Activated naive CD4-positive, alpha-beta T cell treated with anti-CD3 and anti-CD28 coated beads for 36 hours (primary cell): ENCODE measurements at regions not wholly inside any gene's neighbourhood (a gene's known extent, or its start where the extent isn't known, plus 50 kb on each side); places are given as distances from the start of the nearest gene placed in this dataset.

Source experiments
- CTCF ChIA-PET: fragments of 350-600 bp; sonication (Branson Sonifier 250); formaldehyde crosslinking; loops from one replicate; lab custom pipeline; 2021; ENCODE audit warnings: antibody characterized with exemption; lab: Charles Lee
- DNase-seq: peaks from one replicate; pipeline ENCODE4 v3.0.0-alpha.2; 2020
- H3K27ac Mint-ChIP-seq: one replicate; pipeline ENCODE4 v1.8.0; 2021; ENCODE audit warnings: mild to moderate bottlenecking, mixed read lengths
- H3K27me3 Mint-ChIP-seq: one replicate; pipeline ENCODE4 v1.8.0; 2021; ENCODE audit warnings: low read depth, mixed read lengths
- H3K36me3 Mint-ChIP-seq: one replicate; pipeline ENCODE4 v1.8.0; 2021; ENCODE audit warnings: low read depth, mixed read lengths
- H3K4me1 Mint-ChIP-seq: one replicate; pipeline ENCODE4 v1.8.0; 2021; ENCODE audit warnings: low read depth, mixed read lengths
- H3K4me3 Mint-ChIP-seq: one replicate; pipeline ENCODE4 v1.8.0; 2021; ENCODE audit warnings: mild to moderate bottlenecking, moderate library complexity, mixed read lengths
- H3K9me3 Mint-ChIP-seq: one replicate; pipeline ENCODE4 v1.8.0; 2021; ENCODE audit warnings: mixed read lengths
- intact Hi-C: fragments of 100-400 bp; cut with micrococcal nuclease; formaldehyde crosslinking; loops from one replicate; pipeline ENCODE4 v1.15.1; 2023

DNA sequence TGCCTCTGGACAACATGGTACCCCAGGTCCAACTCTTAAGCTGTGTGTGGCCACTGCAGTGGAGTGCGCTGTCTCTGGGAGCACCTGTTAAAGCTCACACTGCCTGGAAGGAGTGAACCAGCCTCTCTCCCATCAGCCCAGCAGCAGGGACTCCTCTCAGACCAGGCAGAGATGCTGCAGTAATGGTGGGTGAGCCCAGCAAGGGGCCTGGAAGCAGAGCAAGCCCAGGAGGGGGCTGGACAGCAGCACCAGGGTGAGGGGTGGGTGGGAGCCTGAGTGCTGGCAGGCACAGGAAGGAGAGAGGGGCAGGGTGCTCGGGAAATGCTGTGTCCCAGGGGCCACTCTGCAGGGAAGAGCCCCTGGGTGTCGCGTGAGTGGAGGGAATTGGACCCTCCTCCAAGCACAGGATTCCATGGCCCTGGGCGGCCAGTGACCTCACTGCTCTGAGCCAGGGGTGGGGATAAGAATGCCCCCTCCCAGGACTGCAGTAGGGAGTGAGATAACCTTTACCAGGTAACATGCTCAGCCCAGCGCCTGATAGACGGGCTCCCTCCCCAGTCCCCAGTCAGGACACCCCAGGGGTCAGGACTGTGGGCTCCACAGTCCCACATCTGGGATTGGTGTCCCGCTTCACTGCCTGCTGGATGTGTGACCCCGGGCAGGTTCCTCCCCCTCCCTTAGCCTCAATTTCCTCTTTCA is 313.1 kb downstream of the MATN1 start:
- H3K27ac Mint-ChIP-seq = no peak overlapping the region
- peaks cover 7% of the 10 kb centered on the region for H3K27me3 Mint-ChIP-seq
- H3K36me3 Mint-ChIP-seq = no peaks in the 10 kb centered on the region
- H3K9me3 Mint-ChIP-seq = no peaks in the 10 kb centered on the region
- no peak overlapping the region for H3K4me3 Mint-ChIP-seq
- no peaks in the 10 kb centered on the region for H3K4me1 Mint-ChIP-seq
- DNase-seq = no peak
- CTCF ChIA-PET = no interaction called here
- intact Hi-C loops = no loop called here

DNA sequence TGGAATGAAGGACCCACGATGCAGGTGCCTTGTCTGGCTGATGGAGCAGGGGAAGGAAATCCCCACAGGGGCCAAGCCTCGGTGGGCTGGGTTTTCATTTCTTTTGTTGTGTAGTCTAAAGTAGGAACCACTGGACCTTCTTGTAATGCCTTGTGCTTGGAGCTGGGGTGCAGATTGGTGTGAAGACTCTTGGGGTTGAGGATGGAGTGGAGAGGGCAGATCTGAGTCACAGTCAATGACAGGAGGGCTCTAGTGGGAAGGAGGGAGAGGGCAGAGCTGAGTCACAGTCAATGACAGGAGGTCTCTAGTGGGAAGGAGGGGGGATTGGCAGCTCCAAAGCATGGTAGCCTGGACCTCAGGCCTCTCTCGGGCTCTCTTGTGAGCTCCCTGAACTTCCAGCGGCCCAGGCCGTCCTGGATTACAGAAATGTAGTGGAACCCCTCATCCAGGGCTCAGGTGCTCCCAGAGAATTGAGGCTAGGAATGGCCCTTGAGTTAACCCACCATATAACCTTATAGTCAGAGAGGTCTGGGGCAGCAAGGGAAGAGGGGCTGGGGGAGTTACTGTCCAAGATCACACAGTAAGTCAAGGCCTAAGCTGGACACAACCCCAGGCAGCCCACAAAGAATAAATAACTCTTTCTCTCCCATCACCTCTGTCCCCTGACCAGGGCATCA is 313.8 kb downstream of the MATN1 start:
- no peak for DNase-seq
- CTCF ChIA-PET = no interaction called here

DNA sequence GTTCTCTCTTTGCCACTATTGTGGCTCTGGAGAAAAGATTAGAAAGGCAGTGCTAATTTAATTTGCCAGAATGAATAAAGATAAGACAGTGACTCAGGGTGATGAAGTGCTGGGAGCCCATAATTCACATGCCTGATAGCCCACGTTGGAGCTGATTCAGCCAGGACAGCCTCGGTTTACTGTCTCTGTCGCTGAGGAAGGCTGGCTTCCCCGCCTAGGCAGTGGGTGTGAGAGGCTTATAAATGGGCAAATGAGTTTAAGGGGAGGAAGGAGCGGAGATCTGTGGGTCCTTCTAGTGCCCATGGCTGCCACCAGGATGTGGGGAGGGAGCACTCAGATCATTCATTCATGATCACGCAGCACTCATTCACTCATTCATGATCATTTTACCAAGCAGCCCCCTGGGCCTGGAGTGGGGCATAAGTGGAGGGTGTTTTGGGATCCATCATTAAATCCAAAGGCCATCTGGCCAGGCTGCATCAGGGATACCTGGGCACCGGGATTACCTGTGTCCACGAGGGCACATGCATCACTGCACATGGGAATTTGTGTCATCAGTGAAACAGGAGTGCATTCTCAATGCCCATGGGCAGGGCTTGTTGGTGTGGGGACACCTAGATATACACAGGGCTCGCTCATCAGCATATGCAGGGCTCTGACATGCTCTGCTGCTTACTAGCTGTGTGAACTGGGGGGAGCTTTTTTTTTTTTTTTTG is 315.4 kb downstream of the MATN1 start:
- CTCF ChIA-PET = interaction anchor here (1.0 kb wide), 1 partner anchor 299 kb away, joined by 3 read pairs; no protein-coding TSS in a partner anchor

More for the DNA sequence above, 313.8 kb downstream of the MATN1 start:
- H3K4me1 Mint-ChIP-seq = no peaks in the 10 kb centered on the region
- no peaks in the 10 kb centered on the region for H3K36me3 Mint-ChIP-seq
- H3K27ac Mint-ChIP-seq = no peak overlapping the region
- no peaks in the 10 kb centered on the region for H3K9me3 Mint-ChIP-seq
- peaks cover 7% of the 10 kb centered on the region for H3K27me3 Mint-ChIP-seq
- no peak overlapping the region for H3K4me3 Mint-ChIP-seq
- intact Hi-C loops = no loop called here

DNA sequence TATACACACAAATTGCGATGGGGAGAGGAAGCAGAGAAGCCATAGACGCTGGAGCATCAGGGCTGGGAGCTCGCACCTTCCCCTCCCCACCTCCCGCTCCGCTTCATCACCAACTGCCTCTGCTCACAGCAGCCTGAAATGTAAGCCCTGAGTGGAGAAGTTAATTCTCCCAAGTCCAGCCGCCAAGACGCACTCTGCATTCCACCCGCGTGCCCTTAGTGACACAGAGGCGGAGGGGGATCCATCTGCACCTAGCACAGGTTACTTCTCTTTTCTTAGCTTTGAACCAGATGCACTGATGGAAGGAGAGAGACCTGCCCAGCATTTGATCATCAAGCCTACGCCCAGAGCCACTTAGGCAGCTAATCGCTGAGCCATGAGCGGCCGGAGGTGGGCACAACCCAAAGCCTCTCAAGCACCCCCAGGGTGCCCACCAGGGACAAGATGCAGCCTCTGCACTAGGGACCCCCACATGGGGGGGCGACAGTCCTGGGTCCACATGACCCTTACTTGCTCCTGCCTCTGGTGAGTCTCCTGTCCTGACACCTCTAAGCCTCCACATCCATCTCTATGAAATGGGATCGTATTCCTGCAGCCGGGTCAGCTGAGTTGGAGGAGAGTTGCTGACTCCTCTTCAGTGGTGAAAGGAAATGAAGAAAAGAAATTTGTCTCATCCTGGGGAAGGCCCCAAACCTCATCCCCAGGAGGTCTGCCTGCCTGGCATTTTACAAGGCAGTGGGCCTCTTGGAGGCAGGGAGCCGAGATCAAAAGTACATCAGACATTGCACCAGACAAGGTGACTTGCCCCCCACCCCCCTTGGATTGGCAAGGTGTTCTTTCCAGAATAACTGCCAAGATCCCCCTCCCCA is 316.2 kb downstream of the MATN1 start:
- Mint-ChIP-seq H3K4me1 (no peaks in the 10 kb centered on the region), H3K27me3 (peaks cover 7% of the 10 kb centered on the region), H3K36me3 (no peaks in the 10 kb centered on the region), H3K27ac (no peak overlapping the region), H3K9me3 (no peaks in the 10 kb centered on the region), H3K4me3 (no peak overlapping the region)
- intact Hi-C loops = no loop called here
- CTCF ChIA-PET = no interaction called here
- no peak for DNase-seq

More for the DNA sequence above, 315.4 kb downstream of the MATN1 start:
- no peak overlapping the region for H3K4me3 Mint-ChIP-seq
- H3K36me3 Mint-ChIP-seq = no peaks in the 10 kb centered on the region
- H3K4me1 Mint-ChIP-seq = no peaks in the 10 kb centered on the region
- peaks cover 7% of the 10 kb centered on the region for H3K27me3 Mint-ChIP-seq
- no peak overlapping the region for H3K27ac Mint-ChIP-seq
- intact Hi-C loops = loop anchor here (1.0 kb wide), 1 partner anchor 300 kb away; no protein-coding TSS in a partner anchor
- DNase-seq = no peak
- H3K9me3 Mint-ChIP-seq = no peaks in the 10 kb centered on the region

DNA sequence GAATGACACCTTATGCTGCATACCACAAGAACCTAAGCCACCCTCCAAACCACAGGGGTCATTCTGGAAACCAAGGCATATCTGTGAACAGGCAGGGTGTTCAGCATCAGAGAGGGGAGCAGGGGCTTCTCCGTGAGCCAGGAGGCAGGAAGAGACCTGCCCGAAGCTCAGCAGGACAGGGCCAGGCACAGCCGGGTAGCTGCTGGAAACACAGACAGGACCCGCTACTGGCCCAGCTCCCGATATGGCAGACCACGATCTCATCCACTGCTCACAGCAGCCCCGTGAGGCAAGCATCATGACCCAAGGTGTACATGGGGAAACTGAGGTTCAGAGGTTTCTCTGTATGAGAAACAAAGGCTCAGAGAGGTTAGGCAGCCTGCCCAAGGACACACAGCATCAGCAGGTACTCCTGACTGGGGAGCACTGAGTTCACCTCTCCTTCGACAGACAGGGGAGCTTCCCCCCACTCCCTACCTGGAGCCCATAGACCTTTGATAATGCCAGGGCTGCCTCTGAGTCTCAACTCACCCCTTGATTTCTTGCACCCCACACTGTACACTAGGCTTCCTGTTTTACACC is 317.7 kb downstream of the MATN1 start:
- H3K4me3 Mint-ChIP-seq = no peak overlapping the region
- H3K9me3 Mint-ChIP-seq = no peaks in the 10 kb centered on the region
- DNase-seq = peak; percentile 1
- H3K36me3 Mint-ChIP-seq = no peaks in the 10 kb centered on the region
- CTCF ChIA-PET = no interaction called here
- H3K27ac Mint-ChIP-seq = no peak overlapping the region
- H3K27me3 Mint-ChIP-seq = peaks cover 7% of the 10 kb centered on the region
- intact Hi-C loops = no loop called here
- H3K4me1 Mint-ChIP-seq = no peaks in the 10 kb centered on the region

DNA sequence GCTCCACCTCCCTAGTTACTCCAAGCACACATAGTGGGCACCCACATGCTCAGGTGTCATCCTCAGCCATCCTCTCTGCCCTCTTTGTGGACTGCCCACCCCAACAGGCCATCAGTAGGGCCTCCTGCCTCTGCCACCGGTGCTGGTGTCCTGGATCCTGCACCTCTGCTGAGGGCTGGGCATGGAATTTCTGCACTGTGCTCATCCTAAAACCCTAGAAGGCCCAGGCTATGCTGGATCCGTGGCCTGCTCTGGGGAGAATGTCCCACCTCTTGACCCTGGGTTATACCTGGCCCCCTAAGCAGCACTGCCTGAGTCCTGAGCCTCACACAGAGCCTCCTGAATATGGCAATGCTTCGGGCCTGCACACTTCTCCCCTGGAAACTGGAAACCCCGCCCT is 318.3 kb downstream of the MATN1 start:
- Mint-ChIP-seq H3K27ac (no peak overlapping the region), H3K27me3 (peaks cover 7% of the 10 kb centered on the region), H3K4me3 (no peak overlapping the region), H3K36me3 (no peaks in the 10 kb centered on the region), H3K4me1 (no peaks in the 10 kb centered on the region), H3K9me3 (no peaks in the 10 kb centered on the region)
- CTCF ChIA-PET = no interaction called here
- peak; percentile 1 for DNase-seq
- intact Hi-C loops = no loop called here

DNA sequence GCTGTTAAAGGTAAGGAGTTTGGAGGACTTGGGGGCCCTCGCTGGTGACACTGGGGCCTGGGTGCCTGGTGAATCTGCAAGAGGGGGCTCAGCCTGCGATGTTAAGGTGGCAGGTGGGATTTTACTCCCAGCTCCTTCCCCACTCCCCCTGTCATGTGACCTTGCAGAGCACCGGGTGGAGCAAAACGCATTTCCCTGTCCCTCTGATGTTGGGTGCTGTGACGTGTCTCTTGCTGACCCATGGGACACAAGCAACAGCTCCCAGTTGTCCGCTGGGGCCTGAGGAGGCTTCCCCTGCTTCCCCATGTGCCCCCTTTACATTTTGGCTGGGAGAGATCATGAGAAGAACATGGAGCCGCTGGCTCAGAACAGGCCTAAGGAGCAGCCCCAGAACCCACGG is 319.0 kb downstream of the MATN1 start:
- intact Hi-C loops = no loop called here
- CTCF ChIA-PET = no interaction called here
- peak; percentile 2 for DNase-seq
- H3K27ac Mint-ChIP-seq = no peak overlapping the region
- H3K27me3 Mint-ChIP-seq = peaks cover 5% of the 10 kb centered on the region
- H3K9me3 Mint-ChIP-seq = no peaks in the 10 kb centered on the region
- no peaks in the 10 kb centered on the region for H3K4me1 Mint-ChIP-seq
- no peaks in the 10 kb centered on the region for H3K36me3 Mint-ChIP-seq
- no peak overlapping the region for H3K4me3 Mint-ChIP-seq

DNA sequence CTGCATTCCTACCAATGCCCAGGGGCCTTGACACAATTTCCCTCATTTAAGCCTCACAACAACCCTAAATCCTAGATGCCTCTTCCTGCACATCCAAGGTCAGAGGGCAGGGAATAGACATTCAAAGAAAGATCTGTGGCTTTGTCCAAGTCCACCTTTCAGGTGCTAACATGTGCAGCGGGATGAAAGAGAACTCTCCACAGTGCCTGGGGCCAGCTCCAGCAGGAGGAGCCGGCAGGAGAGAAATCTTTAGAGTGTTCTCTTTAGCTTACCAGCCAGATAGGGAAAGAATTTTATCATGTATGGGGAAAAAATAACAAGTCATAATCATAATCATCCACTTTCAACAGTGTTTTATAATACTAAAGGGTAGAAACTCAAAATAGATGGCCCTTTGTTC is 319.7 kb downstream of the MATN1 start:
- intact Hi-C loops = no loop called here
- Mint-ChIP-seq H3K4me3 (no peak overlapping the region), H3K27ac (no peak overlapping the region), H3K27me3 (peaks cover 2% of the 10 kb centered on the region), H3K4me1 (no peaks in the 10 kb centered on the region), H3K9me3 (no peaks in the 10 kb centered on the region), H3K36me3 (no peaks in the 10 kb centered on the region)
- CTCF ChIA-PET = interaction anchor here (1.3 kb wide), 1 partner anchor 23 kb away, joined by 4 read pairs; no protein-coding TSS in a partner anchor
- DNase-seq = no peak

DNA sequence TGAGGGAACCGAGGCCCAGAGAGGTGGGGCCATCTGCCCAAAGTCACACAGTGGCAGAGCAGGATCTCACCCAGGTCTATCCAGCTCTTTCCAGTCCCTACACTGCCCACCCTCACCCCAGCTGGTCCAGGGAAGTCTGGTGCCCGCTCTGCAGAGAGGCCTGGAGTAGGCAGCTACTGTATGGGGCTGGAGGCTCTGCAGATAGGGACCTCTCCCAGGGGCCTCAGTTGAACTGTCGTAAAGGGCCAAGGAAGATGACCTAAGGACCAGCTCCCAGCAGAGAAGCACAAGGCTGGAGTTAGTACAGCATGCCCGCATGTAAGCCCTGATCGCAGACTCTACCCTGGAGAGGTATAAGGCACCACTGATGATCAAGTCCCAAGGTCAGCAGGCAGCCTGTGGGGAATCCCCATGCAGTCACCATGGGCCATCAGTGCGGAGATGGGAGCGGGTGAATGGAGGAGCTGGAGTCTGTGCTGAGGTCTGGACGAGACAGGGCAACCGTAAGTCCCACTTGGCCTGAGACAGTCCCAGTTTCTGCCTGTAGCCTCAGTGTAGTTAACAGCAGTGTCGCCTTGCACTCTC is 320.2 kb downstream of the MATN1 start:
- H3K27me3 Mint-ChIP-seq = peaks cover 2% of the 10 kb centered on the region
- H3K4me3 Mint-ChIP-seq = no peak overlapping the region
- no peak overlapping the region for H3K27ac Mint-ChIP-seq
- CTCF ChIA-PET = interaction anchor here (1.3 kb wide), 1 partner anchor 22 kb away, joined by 4 read pairs; no protein-coding TSS in a partner anchor
- intact Hi-C loops = no loop called here
- H3K9me3 Mint-ChIP-seq = no peaks in the 10 kb centered on the region
- no peaks in the 10 kb centered on the region for H3K36me3 Mint-ChIP-seq
- H3K4me1 Mint-ChIP-seq = no peaks in the 10 kb centered on the region
- no peak for DNase-seq

DNA sequence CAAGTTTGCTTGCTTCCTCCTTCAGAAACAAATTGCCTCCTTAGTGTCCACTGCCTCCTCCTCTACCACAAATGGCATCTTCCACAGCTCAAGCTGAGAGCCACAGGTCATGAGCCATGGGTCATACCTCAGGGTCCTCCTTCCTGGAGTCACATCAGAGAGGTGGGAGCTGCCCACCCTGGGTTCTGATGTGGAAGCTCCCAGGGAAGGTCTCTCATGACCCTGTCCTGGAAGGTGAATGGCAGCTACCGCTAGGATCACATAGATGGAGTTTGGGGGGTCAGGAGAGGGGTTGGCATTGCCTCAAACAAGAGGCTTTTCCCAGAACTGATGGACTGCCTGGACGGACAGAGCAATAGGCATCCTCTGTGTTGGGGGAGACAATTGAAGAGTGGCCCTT is 321.4 kb downstream of the MATN1 start:
- Mint-ChIP-seq H3K4me1 (no peaks in the 10 kb centered on the region), H3K27me3 (no peaks in the 10 kb centered on the region), H3K9me3 (no peaks in the 10 kb centered on the region), H3K36me3 (no peaks in the 10 kb centered on the region), H3K4me3 (no peak overlapping the region), H3K27ac (no peak overlapping the region)
- intact Hi-C loops = no loop called here
- CTCF ChIA-PET = no interaction called here
- DNase-seq = no peak

DNA sequence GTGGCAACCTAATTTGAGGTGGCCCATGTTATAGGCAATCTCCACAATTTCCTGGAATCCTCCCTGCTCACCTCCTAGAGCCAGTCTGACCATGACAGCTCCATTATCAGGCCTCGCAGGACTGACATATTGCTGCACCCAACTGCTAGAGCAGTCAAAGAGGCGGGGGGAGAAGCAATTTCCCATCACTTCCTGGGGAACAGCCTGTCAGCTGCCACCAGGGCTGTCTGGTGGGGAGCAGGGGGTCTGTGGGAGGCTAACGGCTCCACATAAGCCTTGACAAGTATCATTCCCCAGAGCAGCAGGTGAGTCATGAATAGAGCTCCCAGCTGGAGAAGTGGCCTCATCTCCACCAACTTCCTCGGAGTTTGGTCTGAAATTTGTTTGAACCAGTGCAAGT is 322.9 kb downstream of the MATN1 start:
- no peaks in the 10 kb centered on the region for H3K4me1 Mint-ChIP-seq
- no peaks in the 10 kb centered on the region for H3K9me3 Mint-ChIP-seq
- CTCF ChIA-PET = no interaction called here
- no peaks in the 10 kb centered on the region for H3K36me3 Mint-ChIP-seq
- intact Hi-C loops = no loop called here
- no peaks in the 10 kb centered on the region for H3K27me3 Mint-ChIP-seq
- no peak overlapping the region for H3K27ac Mint-ChIP-seq
- no peak for DNase-seq
- H3K4me3 Mint-ChIP-seq = no peak overlapping the region
